Smooth muscle cell of the brain vasculature (primary cell): ENCODE measurements at regions not wholly inside any gene's neighbourhood (a gene's known extent, or its start where the extent isn't known, plus 50 kb on each side); places are given as distances from the start of the nearest gene placed in this dataset.

Experiments
- DNase-seq: peaks from one replicate; pipeline ENCODE4 v3.0.0-alpha.2; 2012; ENCODE audit warnings: low read depth, low spot score

DNA sequence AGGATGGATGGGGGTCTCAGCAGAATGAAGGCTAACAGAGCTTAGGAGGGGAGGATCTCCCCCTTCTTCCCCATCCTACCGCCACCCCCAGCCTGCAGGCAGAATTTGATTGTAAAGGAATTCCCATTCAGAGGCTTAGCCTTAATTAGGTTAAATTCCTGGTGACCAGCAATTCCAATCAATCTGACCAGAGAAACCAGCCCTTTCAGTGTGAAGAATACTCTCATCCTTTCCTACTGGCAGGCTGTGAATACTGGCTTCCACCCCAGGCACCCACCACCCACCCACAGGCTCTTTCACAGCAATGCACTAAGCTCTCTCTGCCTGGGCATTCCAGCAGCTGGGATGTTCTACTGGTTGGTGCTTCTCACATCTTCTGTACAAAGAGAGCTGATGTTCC lies 137.9 kb upstream of the LYZL1 start:
- no peak for DNase-seq

DNA sequence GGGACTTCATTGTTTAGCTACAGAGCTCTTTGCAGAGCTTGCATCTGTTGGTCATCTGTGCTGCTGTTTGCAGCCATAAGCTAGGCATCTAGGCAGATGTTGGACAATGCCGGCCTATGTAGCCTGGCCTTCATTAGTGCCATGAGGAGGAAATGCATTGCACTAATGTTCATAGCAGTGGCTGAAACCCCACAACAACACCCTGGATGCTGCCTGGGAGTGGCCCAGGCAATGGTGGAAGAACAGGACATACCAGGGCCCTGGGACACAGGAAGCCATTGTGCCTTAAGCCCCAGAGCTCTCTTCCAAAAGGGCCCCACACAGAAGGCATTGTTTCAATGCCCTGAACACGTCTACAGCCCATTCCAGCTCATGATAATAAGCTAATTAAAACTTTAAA lies 131.5 kb upstream of the LYZL1 start:
- DNase-seq: no peak

DNA sequence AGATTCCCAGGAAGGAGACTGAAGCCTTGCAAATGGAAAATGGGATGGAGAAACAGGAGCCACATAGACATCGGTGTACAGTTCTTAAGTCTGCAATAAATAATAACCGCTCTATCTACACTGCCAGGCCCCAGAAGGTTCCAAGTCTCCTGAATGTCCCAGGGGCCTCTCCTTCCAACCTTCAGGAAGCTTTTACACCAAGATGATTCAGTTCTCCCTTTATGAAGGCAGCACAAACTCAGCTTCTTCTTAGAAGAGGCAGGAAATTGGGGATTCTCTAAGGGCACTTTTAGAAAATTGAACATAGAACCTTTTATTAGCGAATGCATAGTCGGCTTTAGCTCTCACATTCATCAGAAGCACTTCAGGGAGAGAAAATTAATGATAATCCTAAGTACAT lies 130.8 kb upstream of the LYZL1 start:
- DNase-seq: no peak

DNA sequence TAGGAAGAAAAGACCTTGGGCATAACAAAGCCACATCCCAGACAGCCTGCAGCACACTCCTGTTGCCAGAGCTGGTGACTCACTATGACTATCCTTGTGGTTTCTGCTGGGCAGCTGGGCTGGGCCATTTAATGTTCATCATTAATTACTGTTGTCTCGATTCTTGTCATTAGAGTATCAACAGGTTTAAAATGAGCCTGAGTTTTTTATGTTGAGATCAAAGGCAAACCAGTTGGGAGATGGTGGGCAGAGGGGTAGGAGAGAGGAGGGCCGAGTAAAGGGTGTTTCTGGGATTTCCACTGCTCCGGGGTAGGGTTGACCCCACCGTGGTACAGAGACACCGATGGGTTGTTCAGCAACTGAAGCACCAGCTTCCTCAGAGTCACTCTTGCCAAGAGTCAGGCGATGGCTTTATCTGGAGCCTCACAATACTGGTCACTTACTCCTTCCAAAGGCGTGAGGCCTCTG lies 128.7 kb upstream of the LYZL1 start:
- no peak for DNase-seq

DNA sequence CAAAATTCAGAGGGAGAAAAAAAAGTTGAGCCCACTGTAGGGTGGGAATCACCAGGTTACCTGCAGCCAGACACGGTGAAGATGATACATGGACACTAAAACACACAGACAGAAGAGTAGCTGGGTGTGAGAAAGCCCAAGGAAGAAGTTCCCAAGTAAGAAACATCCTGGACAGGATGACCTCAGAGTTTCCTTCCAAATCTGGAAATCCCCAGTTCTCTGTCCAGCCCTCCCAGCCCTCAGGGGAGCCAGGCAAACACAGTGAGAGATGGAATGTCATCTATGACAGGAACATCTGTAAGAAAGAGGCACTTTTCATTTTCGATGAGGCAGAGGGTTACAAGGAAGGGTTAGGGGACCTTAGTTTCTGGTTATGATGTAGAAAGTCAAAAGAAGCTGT lies 125.1 kb upstream of the LYZL1 start:
- peak; percentile 31 for DNase-seq

DNA sequence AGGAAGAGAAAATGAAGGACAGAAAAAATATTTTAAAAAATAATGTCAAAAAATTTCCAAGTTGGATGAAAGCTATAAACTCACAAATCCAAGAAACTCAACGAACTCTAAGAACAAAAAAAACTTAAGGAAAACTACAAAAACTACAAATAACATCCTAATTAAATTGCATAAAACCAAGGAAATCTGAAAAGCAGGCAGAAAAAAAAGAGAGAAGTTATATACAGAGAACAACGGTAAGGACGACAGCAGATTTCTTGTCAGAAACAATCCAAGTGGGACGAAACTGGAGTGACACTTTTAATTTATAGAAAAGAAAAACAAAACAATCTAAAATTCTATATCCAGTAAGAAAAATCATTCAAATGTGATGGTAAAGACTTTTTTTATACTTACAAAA lies 122.2 kb upstream of the LYZL1 start:
- no peak for DNase-seq

DNA sequence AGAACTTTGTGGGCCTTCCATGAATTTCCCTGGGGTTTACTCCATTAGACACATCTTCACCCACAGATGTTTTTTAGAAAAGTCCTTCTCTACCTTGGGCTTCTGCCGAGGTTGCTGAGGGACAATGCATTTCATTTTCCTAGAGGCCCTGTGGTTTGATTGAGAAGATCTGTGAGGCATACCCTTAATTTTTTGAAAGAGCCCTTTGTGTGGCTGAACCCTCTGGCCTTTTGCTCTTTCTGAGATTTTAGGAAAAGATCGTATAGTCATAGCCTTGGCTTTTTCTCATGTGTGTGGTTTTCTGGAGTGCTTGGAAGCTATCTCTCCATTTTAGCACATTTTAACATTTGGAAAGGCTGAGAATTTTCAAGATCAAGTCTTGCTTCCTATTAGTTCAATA lies 119.8 kb upstream of the LYZL1 start:
- no peak for DNase-seq

DNA sequence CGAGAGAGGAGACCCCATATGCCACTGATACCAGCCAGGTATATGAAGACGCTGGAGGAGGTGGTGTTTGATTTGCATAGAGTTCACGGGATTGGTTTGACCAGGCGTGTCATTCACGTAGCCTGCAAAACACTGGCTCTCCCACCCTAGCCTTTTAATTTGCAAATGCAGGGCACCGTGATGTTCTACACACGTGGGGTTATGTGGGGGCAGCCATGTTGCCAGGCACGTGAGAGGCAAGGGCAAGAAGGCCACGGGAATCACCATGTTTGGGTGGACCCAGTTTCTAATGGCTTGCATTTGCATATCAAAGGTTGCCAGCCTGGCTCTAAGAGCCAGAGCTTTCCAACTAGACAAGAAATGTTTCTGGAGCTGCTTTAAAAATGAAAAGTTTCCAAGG lies 117.2 kb upstream of the LYZL1 start:
- DNase-seq: no peak

DNA sequence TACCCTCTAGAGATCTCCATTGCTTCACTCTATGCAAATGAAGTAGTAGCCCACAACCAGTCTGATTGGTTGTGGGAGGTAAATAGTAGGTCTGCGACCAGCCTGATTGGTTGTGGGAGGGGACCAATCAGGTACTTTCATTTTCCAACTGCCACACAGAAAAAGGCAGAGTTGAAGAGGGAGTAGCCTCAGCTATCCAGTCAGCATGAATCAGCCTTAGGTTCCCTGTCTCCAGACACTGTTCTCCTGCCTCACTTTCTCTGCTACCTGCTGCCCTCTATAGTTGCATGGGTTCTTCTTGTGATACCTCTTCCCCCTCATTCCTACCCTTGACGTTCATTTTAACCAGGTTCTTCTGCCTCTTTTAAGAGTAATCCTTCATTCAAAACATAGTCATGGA lies 114.5 kb upstream of the LYZL1 start:
- no peak for DNase-seq

DNA sequence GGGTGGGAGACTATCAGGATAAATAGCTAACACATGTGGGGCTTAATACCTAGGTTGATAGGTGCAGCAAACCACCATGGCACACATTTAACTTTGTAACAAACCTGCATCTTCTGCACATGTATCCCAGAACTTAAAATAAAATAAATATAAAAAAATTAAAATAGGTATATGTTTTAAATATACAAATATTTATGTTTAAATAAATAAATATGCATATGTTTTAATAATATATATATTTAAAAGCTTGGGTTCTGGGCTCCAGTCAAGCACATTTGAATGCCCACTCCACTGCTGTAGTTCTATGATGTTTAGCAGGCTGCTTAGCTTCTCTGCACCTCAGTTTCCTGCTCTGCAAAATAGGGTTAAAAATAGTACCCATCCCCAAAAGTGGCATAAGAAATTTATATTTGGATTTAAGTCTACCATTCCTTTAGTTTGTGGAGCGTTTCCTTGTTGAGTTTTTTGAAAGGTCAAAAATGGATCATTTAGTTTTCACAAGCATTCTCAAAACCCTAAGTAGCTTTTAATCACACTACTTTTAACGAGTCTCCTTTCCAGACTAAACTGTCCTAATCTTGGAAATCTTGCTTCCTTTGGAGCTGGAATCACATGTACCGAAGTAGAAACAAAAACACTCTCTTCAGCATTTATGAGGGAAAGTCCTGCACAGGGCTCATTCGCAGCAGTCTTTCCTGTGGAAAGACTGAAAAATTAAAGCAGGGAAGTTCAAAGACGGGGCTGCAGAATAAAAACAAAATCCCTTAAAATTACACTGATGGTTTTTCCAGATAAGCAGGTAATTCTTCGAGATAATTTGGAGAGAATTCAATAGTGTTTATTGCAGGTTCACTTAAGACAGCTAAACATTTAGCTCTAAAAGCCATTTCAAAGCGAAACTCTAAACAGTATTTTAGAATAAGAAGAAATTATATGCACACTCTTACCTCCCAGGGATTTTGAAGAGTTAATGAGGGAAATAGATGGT lies 111.7 kb upstream of the LYZL1 start:
- no peak for DNase-seq

DNA sequence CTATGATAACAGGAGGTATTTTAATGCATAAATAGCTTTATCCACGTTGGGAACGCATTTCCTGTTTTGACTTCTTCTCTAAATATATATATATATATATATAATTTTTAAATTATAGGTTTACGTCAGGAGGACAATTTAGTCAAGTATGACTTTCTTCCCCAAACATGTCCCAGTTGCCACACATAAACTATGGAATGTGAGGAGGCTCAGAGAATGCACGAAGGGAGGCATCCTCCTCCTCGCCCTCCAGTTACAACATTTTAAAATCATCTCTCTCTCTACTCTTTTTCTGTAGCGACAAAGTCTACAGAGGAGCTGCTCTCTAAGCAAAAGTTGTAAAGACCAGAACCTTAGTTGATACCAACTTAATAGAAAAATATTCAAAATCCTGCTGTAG lies 106.9 kb upstream of the LYZL1 start:
- DNase-seq: no peak

DNA sequence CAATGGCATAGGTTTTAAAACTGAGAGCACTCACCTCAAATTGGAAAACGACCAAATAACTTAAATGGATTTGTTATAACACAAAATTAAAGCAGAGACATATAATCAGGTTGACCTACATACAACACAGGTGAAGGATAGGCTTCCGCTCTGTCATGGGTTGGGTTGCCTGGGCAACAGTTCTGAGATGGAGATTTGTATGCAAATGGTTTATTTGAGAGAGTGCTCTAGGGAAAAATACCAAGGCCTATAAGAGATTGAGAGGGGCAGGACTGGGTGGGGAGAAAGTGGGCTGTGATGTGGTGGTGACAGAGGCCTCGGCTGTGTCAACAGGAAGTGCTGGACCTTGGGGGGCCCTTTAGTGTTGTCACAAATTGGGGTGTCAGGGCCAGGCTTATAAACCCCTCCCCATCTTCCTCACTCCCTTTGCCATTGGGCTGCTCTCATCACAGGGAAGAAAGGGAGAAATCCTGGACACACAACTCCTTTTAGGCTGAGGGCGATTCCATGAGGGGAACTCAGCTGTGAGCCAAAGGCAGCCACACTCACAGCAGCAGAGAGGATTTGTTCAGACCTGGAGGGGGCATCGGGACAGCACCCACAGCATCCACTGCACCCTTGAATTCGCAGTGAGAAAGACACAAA lies 105.4 kb upstream of the LYZL1 start:
- DNase-seq: no peak

DNA sequence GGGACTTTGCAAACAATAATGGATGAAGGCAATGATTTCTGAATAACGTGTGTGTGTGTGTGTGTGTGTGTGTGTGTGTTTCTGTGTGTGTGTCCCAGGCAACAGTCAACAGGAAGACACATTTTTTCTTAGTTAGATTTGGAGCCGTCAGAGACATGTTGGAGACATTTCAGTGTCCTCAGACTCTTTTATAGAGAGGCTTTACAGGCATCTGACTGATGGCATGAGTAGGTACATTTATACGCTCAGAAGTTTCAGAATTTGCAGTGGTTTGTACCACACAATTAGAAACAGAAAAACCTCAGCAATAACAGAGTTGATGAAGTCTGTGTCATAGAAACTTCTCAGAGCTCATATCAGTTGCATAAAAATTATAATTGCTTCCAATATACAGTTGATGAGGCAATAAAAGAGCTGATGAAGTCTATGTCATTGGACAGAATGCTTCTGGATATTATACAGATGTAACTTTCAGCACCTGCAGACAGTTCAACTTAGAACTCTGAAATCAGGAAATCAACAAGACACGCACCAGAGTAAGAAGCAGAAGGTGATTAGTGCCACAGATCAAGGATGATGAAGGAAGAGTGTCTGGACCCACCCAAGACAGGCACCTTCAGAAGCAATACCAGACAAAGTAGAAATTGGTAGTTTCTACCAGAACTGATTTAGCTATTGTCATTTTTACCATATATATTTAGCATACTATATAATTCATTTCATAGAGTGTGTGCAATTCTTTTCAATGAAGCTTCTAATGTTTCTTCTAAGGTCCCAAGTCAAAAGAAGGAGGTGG lies 104.5 kb upstream of the LYZL1 start:
- no peak for DNase-seq

DNA sequence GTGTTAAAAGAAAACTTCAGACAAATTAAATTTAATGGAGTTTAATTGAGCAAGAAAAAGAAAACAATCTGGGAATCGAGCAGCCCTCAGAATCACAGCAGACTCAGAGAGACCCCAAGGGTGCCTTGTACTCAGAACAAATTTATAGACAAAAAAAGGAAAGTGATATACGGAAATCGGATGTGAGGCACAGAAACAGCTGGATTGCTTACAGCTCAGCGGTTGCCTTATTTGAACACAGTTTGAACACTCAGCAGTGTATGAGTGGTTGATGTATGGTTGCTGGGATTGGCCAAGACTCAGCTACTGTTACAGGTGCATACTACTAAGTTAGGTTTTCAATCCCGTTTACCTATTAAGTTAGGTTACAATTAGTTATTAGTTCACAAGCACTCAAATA lies 103.8 kb upstream of the LYZL1 start:
- DNase-seq: no peak

DNA sequence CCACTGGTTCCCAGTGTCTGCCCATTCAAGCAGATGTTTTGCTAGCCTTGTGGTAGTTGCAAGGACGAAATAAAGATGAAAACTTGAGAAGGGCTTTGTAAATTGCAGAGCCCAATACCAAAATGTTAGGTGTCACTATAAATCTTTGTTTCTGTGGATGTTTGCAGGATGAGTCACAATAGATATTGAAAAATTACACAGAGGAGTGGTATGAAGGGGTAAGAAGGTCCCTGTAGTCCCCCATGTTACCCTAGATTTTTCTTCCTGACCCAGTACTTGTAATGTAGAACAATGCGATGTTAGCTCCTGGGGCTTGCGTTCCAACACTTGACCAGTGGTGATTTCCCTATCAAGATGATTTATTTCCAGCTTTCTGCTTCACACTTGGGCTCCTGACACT lies 102.6 kb upstream of the LYZL1 start:
- DNase-seq: no peak

DNA sequence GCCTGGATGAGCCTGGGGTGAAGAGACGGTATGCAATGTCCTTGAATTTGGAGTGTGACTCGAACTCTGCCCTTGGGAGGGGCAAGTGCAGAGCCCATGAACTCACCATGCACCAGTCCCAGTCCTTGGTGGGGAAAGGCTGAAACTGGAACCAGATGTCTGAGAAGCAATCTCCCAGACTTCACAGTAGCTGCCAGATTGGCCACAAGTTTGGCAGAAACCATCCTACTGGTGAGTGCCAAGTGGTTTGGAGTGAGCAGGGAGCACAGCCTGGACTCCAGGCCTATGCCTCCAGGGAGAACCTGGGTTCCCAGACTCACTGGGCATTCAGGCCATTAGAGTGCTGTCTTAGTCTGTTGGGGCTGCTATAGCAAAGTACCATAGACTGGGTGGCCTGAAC lies 99.6 kb upstream of the LYZL1 start:
- DNase-seq: no peak

DNA sequence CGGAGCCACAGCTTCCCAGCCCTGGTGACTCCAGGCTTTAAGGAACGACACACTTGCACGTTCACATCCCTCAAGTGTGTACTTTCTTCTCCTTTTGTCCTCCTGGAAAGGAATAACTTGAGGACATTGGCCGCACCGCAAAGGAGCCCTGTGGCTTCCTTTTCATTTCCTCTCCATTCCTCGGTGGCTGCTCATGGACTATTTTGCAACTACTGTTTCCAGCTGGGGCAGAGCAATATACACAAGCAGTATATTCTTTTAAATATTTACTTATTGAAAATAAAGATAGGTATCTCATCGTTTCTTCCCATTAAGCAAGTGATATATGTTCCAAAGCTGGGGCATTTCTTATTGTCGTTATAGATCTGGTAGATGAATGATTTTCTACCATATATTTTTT lies 97.2 kb upstream of the LYZL1 start:
- no peak for DNase-seq

DNA sequence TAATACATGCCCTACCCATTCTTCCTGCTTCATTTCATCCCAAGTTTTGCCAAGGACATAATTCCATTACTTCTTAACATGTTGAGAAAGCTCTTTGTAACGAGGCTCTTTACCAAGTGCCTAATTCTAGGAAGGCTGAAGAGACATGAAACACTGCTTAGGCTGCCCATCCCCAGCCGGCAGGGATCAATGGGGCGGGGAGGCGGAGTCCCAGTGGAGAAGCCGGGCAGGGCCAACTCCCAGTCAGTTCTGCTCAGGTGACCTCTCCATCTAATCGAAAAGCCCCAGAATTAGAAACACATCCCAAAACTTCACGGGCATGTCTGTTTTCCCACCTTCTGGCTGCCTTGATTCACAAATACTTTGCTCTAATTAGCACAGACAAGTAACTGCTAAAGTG lies 89.5 kb upstream of the LYZL1 start:
- DNase-seq: no peak

DNA sequence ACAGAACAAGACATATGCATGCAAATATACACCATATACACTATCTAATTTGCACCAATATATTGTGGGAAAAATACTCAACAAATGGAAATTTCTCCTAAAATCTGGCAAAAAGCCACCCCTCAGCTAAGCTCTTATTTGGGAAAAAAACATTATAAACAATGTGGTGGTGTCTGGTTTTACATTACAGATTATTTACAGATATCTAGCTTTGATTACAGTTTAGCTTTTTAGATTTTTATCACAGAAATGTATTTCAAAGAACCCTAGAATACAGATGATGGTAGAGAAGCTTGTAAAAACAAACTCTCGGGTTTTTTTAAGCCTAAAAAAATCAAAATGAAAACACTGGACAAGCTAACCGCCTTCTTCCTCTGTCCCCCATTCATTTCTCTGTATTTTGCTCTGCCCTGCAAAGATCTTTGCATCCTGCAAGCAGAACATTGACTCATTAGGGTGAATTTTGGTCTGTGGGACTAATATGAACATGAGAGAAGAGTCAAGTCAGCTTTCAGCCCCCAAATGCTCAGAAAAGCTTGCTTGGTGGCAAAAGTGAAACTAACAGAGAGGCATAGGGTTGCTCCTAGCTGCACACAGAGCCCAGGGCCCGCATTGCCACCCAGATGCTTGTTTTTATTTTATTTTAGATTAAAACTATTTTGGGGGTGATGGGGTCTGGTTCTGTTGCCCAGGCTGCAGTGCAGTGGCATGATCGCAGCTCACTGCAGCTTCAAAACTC lies 88.8 kb upstream of the LYZL1 start:
- no peak for DNase-seq

DNA sequence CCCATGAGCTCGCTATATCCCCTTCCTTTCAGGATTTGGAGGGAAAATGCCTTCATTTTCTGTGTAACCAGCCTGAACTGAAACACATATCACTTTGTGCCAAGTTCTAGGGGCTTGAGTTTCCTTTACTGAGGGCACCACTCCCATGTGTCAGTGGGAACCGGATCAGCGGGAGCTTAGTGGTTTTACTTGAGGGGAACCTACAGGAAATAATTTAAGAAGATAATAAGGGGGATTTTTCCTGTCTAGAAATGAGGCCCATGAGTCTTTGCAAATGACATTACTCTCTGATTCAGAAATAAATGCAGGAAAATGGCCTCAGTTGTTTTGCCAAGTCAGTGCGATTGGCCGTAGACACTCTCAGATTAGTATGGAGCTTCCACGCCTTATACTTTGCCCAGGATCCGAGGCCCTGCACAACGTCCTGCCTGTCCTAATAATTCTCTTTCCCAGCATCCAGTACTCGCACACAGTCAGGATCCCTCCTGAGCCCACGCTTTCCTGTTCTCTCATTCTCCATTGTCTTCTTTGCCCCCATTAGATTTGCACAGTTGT lies 86.4 kb upstream of the LYZL1 start:
- DNase-seq: no peak

DNA sequence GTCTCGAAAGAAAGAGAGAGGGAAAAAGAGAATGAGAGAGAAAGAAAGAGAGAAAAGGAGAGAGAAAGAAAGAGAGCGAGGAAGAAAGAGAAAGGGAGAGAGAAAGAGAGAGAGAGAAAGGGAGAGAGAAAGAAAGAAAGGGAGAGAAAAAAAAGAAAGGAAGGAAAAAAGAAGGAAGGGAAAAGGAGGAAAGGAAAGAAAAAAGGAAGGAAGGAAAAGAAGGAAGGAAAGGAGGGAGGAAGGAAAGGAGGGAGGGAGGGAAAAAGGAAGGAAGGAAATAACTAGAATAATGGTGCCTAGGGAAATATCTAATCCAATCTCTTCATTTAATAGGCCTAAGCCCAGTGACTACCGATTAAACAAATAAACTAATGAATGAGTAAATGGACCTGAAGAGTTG lies 85.4 kb upstream of the LYZL1 start:
- DNase-seq: no peak
